ENCODE measurements at regions not wholly inside any gene's neighbourhood (a gene's known extent, or its start where the extent isn't known, plus 50 kb on each side); places are given as distances from the start of the nearest gene placed in this dataset.

GRCh38 chr17:5911919-5912318 lies 158.3 kb upstream of the WSCD1 start:
- Histone ChIP-seq H3K4me1 (no peaks in the 10 kb centered on the region), H3K9ac (no peak overlapping the region), H3F3A (ENCODE audit: low read depth) (no peaks in the 10 kb centered on the region), H3K4me3 (no peak overlapping the region), H3K27ac (no peak overlapping the region), H4K20me1 (ENCODE audit: low read depth) (no peaks in the 10 kb centered on the region), H3K9me3 (ENCODE audit: low read depth) (no peaks in the 10 kb centered on the region), H3K4me2 (no peak overlapping the region), H3K27me3 (no peaks in the 10 kb centered on the region), H3K36me3 (no peaks in the 10 kb centered on the region), H3K79me2 (ENCODE audit: low read depth) (no peaks in the 10 kb centered on the region), H2AFZ (replicated peaks) (no peak overlapping the region)
- peaks cover 2% of the 10 kb centered on the region for H3K9me3 Mint-ChIP-seq
- no peak for DNase-seq (ENCODE audit: low spot score)
- TF ChIP-seq, protein P1, sequence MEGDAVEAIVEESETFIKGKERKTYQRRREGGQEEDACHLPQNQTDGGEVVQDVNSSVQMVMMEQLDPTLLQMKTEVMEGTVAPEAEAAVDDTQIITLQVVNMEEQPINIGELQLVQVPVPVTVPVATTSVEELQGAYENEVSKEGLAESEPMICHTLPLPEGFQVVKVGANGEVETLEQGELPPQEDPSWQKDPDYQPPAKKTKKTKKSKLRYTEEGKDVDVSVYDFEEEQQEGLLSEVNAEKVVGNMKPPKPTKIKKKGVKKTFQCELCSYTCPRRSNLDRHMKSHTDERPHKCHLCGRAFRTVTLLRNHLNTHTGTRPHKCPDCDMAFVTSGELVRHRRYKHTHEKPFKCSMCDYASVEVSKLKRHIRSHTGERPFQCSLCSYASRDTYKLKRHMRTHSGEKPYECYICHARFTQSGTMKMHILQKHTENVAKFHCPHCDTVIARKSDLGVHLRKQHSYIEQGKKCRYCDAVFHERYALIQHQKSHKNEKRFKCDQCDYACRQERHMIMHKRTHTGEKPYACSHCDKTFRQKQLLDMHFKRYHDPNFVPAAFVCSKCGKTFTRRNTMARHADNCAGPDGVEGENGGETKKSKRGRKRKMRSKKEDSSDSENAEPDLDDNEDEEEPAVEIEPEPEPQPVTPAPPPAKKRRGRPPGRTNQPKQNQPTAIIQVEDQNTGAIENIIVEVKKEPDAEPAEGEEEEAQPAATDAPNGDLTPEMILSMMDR (IDR thresholded peaks at IDR 0.05): no peak
- TF ChIP-seq EZH2 (IDR thresholded peaks at IDR 0.05): no peak
- no peak for TF ChIP-seq EZH2phosphoT487 (IDR thresholded peaks at IDR 0.05)
- no peak overlapping the region for H3K4me3 Mint-ChIP-seq
- peaks cover 5% of the 10 kb centered on the region for H3K27me3 Mint-ChIP-seq (ENCODE audit: insufficient read depth, low read depth)
- no peak overlapping the region for H3K27ac Mint-ChIP-seq
- no peaks in the 10 kb centered on the region for H3K36me3 Mint-ChIP-seq
- H3K4me1 Mint-ChIP-seq: no peaks in the 10 kb centered on the region

GRCh38 chr17:5913032-5913531 lies 157.1 kb upstream of the WSCD1 start:
- peaks cover 5% of the 10 kb centered on the region for H3K27me3 Mint-ChIP-seq (ENCODE audit: insufficient read depth, low read depth)
- Histone ChIP-seq H3K36me3 (no peaks in the 10 kb centered on the region), H3K4me1 (no peaks in the 10 kb centered on the region), H3K9ac (no peak overlapping the region), H3K4me3 (no peak overlapping the region), H4K20me1 (ENCODE audit: low read depth) (no peaks in the 10 kb centered on the region), H3K9me3 (ENCODE audit: low read depth) (no peaks in the 10 kb centered on the region), H3F3A (ENCODE audit: low read depth) (no peaks in the 10 kb centered on the region), H3K27ac (no peak overlapping the region), H2AFZ (replicated peaks) (no peak overlapping the region), H3K27me3 (no peaks in the 10 kb centered on the region), H3K4me2 (no peak overlapping the region), H3K79me2 (ENCODE audit: low read depth) (no peaks in the 10 kb centered on the region)
- no peaks in the 10 kb centered on the region for H3K36me3 Mint-ChIP-seq
- TF ChIP-seq, protein P1 (IDR thresholded peaks at IDR 0.05): no peak
- TF ChIP-seq EZH2 (IDR thresholded peaks at IDR 0.05) (no peak), EZH2phosphoT487 (IDR thresholded peaks at IDR 0.05) (no peak)
- DNase-seq (ENCODE audit: low spot score): no peak
- H3K9me3 Mint-ChIP-seq: no peaks in the 10 kb centered on the region
- peaks cover 3% of the 10 kb centered on the region for H3K4me1 Mint-ChIP-seq
- H3K4me3 Mint-ChIP-seq: no peak overlapping the region
- no peak overlapping the region for H3K27ac Mint-ChIP-seq

- Histone ChIP-seq H3K79me2 (ENCODE audit: low read depth) (no peaks in the 10 kb centered on the region), H4K20me1 (ENCODE audit: low read depth) (no peaks in the 10 kb centered on the region), H3K9ac (no peak overlapping the region), H3K4me2 (no peak overlapping the region), H3F3A (ENCODE audit: low read depth) (no peaks in the 10 kb centered on the region), H3K9me3 (ENCODE audit: low read depth) (no peaks in the 10 kb centered on the region), H3K4me3 (no peak overlapping the region), H3K4me1 (no peaks in the 10 kb centered on the region), H3K36me3 (no peaks in the 10 kb centered on the region), H3K27ac (no peak overlapping the region), H2AFZ (replicated peaks) (no peak overlapping the region), H3K27me3 (no peaks in the 10 kb centered on the region)
- TF ChIP-seq EZH2 (IDR thresholded peaks at IDR 0.05) (no peak), EZH2phosphoT487 (IDR thresholded peaks at IDR 0.05) (no peak)
- TF ChIP-seq, protein P1 (IDR thresholded peaks at IDR 0.05): no peak
- H3K36me3 Mint-ChIP-seq: no peaks in the 10 kb centered on the region
- H3K27me3 Mint-ChIP-seq (ENCODE audit: insufficient read depth, low read depth): peaks cover 5% of the 10 kb centered on the region
- H3K9me3 Mint-ChIP-seq: no peaks in the 10 kb centered on the region
- no peak overlapping the region for H3K27ac Mint-ChIP-seq
- H3K4me1 Mint-ChIP-seq: peaks cover 4% of the 10 kb centered on the region
- no peak overlapping the region for H3K4me3 Mint-ChIP-seq
- no peak for DNase-seq (ENCODE audit: low spot score)
Measured at GRCh38 chr17:5913641-5914040, 156.5 kb upstream of the WSCD1 start.
